Hematopoietic multipotent progenitor cell treated with erythropoietin and hydrocortisone succinate and interleukin-3 and kit ligand, for 6 days (in vitro differentiated cells): ENCODE measurements at regions not wholly inside any gene's neighbourhood (a gene's known extent, or its start where the extent isn't known, plus 50 kb on each side); places are given as distances from the start of the nearest gene placed in this dataset.

ENCODE experiments used
- DNase-seq: peaks from one replicate; pipeline ENCODE4 v3.0.0-alpha.2; 2015

DNA sequence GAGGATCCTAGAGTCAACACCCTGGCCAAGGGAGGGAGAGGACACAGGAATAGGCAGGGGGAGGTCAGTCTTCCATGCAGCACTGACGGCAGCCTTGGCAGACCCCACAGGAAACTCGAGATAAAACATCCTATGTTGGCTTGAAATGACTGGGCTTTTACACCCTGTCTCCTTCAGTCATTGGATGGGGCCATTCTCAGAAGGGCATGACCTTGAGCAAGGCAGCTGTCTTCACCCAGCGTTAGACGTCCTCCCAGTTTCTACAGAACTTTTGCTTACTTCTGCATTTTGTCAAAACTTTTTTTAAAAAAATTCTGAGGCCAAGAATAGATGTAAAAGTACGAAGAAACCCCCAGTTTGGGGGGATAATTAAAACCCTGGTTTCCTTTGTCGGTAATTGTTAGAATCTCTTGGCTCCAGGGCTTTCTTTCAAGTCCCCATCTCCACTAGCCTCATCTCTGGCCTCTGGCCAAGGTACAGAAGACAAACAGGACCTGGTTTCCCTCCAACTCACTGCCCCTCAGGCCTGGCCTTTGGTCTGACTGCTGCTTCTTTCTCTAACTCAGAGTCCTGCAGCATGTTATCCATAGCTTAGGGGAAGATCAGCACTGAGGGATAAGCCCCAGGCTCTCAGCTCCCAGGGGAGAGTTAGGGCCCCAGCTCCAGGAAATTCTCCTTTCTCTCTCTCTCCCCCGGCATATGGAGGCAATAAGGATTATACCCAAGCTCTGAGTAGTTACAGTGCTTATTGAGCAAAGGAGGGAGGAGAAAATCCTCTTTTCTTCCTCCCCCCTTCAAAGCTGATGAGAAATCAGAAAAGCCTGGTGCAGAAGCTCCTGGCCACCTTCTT is 51.6 kb upstream of the KCND3 start:
- no peak for DNase-seq

DNA sequence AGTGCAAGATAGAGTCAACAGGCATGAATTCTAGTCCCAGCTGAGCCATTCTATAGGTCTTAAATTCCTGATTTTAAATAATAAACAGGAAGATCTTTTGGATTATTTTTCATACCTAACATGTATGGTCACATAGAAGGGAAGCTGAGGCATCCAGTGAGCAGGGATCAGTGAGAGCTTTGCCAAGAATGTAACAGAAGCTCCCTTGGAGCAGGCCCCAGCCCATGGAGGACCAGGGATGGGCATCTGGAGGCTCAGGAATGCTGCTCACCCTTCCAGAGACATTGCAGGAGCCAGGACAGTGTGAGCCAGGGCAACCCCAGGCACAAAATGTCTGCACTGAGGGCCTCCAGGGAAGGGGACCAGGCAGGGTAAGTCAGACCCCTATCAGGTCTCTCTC is 54.4 kb upstream of the KCND3 start:
- no peak for DNase-seq

DNA sequence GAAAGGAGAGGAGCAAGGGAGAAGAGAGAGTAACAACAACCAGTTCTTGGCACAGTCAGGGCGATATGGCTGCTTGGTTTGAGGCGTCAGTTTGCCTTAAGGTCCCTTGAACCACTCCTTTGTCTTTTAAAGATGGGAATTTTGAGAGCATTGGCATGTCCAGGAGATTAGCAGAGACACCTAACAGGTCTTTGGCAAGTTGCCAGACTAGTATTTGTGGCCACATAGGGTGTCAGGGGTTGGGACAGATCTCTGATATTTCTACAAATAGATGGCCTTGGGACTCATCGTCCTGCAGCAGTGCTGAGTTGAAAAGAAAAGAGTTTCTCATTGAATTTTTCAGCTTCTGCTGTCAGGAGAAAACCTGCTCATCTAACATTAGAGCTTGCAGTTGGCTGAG is 55.3 kb upstream of the KCND3 start:
- peak; percentile 9 for DNase-seq

DNA sequence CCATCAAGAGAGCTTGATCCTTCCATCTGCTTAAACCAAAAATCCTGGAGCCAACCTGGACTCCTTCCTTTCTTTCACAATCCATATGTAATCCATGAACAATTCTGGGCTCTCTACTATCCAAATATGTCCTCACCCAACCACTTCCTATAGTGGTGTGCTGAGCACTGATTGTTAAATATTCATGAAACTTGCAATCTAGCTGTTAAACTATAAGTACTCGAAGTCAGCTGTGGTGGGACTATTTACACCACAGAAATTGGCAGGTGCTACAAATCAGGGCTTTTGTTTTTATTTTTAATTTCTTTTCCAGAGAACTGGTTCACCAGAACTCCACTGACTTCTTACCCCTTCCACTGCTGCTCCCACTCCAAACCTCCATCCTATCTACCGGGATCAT is 57.2 kb upstream of the KCND3 start:
- DNase-seq, result no peak

DNA sequence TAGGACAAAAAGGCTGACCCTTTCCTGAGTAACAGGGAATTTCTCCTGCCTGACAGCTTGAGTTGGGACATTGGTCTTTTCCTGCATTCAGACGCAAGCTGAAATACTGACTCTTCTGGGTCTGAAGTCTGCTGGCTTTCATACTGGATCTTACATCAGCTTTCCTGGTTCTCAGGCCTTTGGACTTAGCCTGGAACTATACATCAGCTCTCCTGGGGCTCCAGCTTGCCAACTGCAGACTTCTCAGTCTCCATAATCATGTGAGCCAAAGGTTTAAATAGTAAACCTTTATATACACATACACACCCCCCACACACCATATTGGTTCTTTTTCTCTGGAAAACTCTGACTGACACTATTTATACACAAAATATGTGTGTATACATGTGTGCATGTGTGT is 59.0 kb upstream of the KCND3 start:
- DNase-seq, result no peak

DNA sequence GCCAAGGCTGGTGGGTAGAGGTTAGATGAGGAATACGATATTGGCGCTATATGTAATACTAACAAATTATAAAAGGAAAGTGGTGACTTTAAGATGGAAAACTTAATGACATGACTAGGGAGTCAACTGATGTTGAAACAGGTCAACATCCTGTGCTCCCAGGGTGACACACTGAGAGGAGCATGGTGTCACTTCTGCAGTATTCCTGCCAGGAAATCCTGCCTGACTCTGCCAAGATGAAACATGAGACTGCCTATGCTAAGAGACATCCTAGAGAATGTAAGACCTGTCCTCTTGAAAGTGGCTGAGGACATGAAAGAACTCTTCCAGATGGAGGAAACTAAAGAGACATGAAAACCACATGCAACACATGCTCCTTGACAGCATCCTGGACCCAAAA is 65.0 kb upstream of the KCND3 start:
- DNase-seq, result no peak

DNA sequence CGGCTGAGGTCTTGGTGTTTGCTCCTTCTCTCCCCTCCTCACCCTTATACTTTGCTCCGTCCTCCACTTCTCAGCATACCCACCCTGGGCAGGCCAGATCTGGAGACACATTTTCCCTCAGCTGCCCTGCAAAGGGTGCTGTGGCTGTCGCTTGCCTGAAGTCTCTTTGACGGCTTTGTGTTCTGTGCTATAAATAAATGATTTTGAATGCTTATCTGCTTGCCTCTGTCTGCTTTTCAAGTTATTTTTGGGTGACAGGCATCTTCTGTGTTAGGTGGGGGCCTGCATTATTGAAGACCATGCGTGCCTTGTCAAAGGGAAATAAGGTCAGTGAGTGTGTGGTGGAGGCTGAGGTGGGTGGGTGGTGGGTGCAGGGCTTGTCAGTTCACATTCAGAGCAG is 66.9 kb upstream of the KCND3 start:
- DNase-seq, result no peak

DNA sequence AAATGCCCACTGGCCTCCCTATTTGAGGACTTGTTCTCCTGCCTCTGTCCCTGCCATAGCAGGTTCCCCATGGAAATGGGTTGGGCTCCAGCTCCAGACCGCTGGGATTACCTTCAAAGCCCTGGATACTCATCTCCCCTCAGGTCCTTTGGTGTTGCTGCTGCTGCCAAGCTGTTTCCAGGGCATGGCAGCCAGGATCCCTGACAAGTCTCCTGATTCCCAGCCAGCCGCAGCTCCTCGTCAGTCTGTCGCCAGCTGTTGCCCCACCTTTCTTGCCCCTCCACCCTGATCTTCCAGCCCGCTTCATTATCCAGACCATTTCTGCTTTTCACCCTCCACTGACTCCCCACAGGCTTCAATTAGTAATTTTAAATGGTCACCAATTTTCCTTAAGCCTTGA is 68.3 kb upstream of the KCND3 start:
- no peak for DNase-seq

DNA sequence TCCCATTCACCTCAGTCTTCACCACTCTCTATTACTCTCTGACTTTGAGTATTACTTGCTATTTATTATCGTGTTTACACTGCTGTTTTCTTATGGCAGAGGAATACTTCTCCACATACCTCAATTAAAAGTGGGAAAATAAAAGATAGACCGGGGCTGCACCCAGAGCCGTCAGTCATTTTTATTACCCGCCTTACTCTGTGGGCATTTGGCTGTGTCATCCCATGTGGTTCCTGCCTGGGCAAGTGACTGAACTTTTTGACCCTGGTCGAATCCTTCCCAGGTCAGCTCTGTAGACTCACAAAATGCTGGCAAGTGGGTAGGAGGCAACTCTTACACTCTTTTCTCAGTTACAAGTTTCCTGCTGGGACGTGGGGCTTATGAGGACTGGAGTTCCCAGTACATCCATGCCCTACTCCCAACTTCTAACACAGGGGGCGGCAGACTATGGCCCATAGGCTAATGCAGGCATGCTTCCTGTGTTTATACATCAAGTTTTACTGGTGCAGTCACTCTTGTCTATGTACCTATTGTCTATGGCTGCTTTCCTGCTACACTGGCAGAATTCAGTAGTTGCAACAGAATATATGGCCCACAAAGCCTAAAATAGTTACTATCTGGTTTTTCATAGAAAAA is 69.5 kb upstream of the KCND3 start:
- DNase-seq, result no peak

DNA sequence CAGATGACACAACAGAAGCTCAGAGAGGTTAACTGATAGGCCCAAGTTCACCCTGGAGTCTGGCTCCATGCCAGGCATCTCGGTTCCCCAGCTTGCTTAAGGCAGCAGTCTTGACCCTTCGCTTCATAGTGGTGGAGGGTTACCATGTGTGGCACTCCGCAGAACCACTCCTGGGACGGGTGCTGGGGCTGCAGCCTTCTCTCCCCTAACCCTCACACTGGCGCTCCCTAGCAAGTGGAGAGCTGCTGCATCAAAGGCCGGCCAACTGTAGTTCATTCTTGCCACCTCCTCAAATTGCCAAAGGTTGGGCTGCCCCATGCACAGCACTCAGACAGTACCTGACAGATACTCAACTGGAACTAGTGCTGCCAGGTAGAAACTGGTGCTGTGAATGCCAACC is 70.2 kb upstream of the KCND3 start:
- no peak for DNase-seq

DNA sequence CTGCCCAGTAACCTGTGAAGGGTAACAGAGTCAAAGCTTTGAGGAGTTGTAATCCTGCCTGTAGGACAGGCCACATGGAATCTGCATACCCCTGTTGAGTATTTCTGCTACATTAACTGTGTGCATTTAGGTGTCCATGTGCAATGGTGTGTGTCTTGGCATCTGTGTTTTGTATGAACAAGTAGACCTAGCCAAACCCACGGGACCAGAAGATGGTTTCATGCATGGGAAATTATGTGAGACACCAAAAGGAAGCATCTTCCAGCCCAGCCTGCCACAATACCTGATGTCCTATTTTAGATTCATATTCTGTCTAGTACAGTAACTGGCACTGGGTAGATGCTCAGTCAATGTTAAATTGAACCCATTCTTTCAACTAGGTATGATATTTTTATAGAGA is 70.8 kb upstream of the KCND3 start:
- DNase-seq, result no peak

DNA sequence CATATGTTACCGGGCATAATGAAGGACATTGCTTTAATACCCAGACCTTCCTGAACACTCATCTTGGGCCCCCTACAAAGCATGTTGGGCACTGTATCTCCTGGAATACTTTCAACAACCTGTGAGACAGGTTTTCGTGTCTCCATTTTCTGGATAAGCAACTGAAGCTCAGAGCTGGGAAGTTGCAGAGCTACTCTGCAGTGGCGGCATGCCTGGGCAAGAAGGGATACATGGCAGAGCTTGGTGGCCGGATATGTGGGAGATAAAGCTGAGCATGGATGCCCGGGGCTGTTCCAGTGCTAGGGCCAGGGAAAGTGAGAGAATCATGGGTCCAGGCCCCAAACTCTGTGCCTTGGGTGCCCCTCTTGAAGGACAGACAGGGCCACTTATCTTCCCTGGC is 71.6 kb upstream of the KCND3 start:
- no peak for DNase-seq

DNA sequence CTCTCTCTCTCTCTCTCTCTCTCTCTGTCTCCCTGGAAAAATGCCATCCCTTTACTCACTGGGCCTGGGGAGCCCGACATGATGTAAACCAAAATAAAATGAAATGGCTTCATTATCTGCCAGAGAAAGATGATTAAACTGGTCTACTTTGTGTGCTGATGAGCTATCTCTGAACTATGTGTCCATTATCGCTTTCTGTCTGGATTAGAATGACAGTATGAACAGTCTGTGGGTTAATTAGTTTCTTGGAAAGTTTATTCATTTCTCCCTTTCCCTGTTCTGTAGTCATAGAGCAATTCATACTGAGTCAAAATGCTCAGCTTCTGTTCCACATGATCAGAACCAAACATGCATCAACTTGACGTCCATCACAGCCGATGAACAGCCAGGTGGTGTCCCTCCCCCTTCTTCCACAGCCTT is 72.4 kb upstream of the KCND3 start:
- DNase-seq, result no peak

DNA sequence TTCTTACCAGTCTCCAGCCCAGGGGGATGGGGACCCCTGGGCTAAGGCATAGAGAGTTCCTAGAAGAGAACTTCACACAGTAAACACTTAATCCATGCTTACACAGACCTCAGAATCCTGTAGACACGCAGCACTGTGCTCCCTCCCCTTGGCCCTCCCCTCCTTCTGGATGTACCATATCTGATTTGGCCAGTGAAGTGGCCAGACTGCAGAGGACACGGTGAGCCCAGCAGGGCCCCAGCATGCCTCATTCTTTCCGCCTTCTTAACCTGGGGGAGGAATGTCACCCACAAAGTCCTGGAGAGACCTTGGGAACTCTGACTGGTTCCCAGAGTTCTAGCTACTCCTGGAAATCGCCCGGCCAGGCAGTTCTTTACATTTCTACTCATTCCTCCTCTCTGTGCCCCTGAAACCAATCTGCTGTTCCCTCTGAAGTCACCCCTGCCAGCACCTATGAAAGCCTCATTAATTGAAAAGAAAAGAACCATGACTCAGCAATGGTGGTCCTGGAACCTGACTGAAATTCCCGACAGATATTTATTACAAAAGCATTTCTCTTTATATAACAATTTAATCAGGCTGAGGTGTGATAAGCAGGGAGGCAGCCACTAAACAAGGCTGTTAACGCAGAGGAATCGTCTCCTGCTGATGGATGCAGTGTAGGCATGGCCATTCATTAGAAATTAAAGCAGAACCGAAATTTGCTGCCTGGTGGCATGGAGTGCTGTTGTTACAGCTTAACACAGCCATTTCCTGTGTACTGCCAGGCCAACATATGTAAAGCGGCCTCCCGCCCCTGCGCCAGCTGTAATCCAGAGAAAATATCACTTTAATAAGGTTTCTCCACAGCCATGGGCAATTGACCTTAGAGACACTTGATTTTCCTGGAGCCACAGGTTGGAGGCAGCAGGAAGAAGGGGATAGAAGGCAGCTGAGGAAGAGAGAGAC is 74.6 kb upstream of the KCND3 start:
- DNase-seq, result no peak

DNA sequence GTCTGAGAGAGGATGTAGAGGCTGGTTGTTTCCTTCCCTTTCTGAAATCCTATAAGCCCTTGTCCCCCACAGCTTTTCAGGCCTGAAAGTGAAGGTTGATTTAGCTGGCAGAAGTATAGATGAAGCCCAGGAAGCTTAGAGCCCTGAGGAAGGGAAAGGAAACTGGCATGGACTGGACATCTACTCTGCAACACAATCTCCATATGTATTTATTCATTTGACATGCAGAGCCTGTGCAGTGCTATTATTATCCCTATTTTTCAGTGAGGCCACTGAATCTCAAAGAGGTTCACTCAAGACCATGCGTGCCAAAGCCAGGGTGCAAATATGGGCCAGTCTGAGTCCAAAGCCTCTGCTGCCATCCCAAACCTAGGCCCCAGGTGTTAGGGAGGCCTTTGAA is 78.5 kb upstream of the KCND3 start:
- DNase-seq, result no peak

DNA sequence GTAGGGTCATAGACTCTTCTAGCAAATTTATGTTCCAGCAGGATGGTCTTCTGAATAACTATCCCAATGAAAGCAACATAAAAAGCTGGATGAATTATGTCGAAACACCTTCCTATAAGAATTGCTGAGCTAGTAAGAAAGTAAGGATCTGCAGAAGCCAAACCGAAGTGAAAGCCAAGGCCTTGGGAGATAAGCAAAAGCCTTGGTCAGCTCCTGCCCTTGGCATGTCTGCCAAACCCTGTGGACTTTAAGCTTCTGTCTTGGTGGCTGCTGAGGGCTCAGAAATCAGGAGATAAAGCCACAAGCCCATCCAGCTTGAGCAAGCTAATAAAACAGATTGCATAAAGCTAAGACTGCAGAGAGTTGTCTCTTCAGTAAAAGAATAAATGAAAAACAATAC is 81.2 kb upstream of the KCND3 start:
- no peak for DNase-seq

DNA sequence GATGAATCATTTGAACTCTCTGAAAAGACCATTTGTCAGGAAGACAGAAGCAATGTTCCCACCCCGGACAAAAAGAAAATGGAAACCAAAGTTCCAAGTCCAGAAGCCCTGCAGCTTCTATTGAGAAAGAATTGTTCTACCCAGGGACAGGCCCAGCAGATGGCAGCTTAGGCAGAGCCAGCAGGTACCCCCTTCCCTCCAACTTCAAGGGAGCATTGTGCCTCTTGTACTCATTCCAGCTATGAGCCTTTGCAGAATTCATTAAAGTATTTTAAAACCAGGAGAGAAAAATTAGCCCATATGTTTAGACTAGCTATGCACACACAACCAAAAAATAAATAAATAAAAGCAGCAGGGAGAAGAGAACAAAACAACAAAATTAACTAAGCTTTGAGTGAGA is 85.2 kb upstream of the KCND3 start:
- no peak for DNase-seq

DNA sequence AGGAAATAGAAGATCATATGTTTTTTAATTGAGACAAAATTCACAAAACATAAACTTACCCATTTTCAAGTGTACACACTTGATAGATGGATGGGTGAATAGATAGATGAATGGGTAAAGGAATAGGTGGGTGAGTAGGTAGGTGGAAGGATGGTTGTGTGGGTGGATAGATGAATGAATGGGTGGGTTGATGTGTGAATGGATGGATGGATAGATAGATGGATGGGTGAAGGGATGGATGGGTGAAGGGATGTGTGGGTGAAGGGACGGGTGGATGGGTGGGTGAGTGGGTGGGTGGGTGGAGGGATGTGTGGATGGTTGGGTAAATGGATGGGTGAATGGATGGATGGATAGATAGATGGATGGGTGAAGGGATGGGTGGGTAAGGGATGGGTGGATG is 86.1 kb upstream of the KCND3 start:
- no peak for DNase-seq

DNA sequence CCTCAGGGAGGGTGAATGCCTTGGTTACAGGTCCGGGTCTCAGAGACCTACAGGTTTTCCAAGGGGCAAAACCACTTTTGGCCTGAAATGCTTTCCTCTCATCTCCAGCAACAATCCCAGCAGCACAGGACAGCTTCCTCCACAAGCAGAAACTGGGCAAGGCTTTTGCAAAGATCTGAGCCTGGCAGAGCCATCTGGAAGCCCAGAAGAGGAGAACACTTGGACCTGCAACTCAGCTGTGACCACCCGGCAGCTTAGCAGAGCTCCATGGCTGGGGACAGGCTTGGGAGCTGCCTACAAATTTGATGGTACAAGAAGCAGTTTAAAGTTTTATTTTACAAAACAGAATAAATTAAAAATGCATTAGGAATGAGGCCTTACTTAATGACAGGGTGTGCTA is 90.0 kb upstream of the KCND3 start:
- no peak for DNase-seq

DNA sequence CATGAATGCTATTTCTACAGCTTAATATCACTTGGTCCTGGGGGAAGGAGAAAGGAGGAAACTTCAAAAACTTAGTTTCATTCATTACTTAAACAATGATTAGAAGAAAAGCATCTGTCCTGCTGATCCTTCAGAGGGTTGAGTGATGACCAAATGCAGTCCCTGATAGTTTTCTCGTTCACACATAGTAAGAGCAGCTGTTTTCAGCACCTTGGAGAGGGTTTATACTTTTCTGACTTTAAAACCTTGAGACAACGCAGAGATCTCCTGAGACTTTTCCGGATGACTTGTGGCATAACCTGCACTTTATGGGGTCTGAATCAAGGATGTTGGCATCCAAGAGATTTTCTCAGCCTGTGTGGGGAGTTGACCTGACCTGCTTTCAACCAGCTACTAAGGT is 94.0 kb upstream of the KCND3 start:
- peak; percentile 49 for DNase-seq

DNA sequence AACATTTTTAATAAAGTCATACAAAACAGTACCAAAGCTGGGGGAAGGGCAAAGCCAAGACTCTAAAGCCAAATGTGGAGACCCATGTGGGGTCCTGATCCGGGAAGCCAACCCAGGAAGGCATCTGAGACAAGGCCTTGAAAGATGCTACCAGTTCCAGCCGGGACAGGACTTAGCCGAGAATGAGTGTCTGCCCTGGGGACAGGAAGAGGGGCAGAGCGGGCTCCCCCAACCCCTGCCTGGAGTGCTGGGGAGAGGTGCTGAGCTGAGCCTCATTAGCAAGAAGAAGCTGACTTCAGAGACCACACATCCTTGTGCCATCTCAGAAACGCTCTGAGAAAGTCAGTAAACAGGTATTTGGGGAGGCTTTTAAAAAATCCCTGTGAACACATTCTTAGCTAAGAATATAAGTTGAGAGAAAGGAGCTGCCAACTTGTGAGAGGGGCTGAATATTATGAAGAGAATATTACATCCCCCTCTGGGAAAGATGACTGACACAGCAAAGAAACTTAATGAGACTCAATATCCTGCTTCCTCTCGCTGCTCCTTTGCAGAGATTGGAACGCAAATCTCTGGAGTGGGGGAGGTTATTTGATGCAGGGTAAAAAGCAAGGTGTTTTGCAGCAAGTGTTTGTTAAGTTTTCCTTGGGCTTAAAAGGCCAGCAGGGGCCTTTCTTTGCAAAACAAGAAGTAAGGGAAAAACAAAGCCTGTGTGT is 103.3 kb upstream of the KCND3 start:
- no peak for DNase-seq

DNA sequence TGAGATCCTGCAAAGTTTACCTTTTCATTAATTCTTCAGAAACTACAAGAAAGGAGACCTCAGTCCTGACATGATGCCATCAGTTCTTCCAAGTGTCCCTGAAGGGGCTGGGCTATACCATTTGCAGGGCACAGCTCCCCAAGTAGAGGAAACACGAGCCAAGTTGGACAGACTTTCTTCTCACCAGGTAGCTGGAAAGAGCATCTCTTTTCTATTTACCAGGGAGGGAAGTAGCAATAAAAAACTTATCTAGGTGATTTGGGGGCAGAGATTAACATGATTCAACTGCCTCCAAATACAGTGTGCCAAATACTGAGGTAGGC is 103.9 kb upstream of the KCND3 start:
- DNase-seq, result no peak

DNA sequence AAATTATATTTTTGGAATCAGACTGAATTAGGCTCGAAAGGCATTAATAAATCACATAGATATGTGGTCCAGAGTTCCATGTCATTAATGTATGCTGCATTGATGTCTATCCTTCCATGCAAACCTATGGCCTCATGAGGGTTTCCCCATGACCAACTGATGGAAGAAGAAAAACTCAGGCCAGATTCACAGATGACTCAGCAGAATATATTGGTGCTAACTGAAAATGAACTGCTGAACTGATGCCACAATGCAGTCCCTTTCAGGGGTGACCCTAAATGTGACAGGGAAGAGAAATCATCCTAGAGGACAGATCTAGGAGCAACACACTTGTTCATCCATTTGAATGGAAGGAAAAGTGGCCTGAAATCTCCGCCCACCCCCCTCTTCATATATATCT is 110.5 kb upstream of the KCND3 start:
- no peak for DNase-seq
